ENCODE measurements at regions not wholly inside any gene's neighbourhood (a gene's known extent, or its start where the extent isn't known, plus 50 kb on each side); places are given as distances from the start of the nearest gene placed in this dataset.

GRCh38 chr6:33853736-33854135 lies 49.9 kb upstream of the MLN start:
- no peak for DNase-seq (ENCODE audit: low read depth in 2 of 2)
- no peak overlapping the region for H3K4me3 ChIP-seq (replicated peaks in 1 of 2; ENCODE audit: low read depth in 2 of 2, low read length in 2 of 2)
- no peak for TF ChIP-seq CTCF (IDR thresholded peaks at IDR 0.05; ENCODE audit: low read depth, low read length)

Data from cardiac fibroblast (primary cell).